H9 (cell line): ENCODE measurements at regions not wholly inside any gene's neighbourhood (a gene's known extent, or its start where the extent isn't known, plus 50 kb on each side); places are given as distances from the start of the nearest gene placed in this dataset.

ENCODE experiments used
- DNase-seq: peaks from one replicate; pipeline ENCODE4 v3.0.0-alpha.2; 2017
- H2AFZ ChIP-seq: one replicate; pipeline ENCODE4 v1.6.1; 2013; ENCODE audit warnings: mild to moderate bottlenecking, low read length, control low read depth, moderate library complexity
- H2AK5ac ChIP-seq: 2 replicates; pipeline ENCODE4 v1.6.1; 2013; ENCODE audit warnings: low read length, control low read depth, mixed read lengths; ENCODE audit not compliant: insufficient read length
- H2BK120ac ChIP-seq: one replicate; pipeline ENCODE4 v1.6.1; 2013; ENCODE audit warnings: low read depth, mild to moderate bottlenecking, low read length, control low read depth, inconsistent platforms; ENCODE audit not compliant: poor library complexity, severe bottlenecking
- H2BK12ac ChIP-seq: 2 replicates; pipeline ENCODE4 v1.6.1; 2013; ENCODE audit warnings: low read length, control low read depth, mixed read lengths, low read depth; ENCODE audit not compliant: insufficient read length
- H2BK15ac ChIP-seq: 2 replicates; pipeline ENCODE4 v1.6.1; 2013; ENCODE audit warnings: low read depth, low read length, control low read depth
- H2BK20ac ChIP-seq: one replicate; pipeline ENCODE4 v1.6.1; 2013; ENCODE audit warnings: low read depth, mild to moderate bottlenecking, low read length, control low read depth, inconsistent platforms; ENCODE audit not compliant: poor library complexity, severe bottlenecking
- H2BK5ac ChIP-seq: 2 replicates; pipeline ENCODE4 v1.6.1; 2013; ENCODE audit warnings: low read length, control low read depth, mixed read lengths; ENCODE audit not compliant: insufficient read length
- H3K14ac ChIP-seq: 2 replicates; pipeline ENCODE4 v1.6.1; 2013; ENCODE audit warnings: low read length, control low read depth; ENCODE audit not compliant: insufficient read depth
- H3K18ac ChIP-seq: 2 replicates; pipeline ENCODE4 v1.6.1; 2013; ENCODE audit warnings: low read depth, mild to moderate bottlenecking, mixed read lengths, low read length, control low read depth; ENCODE audit not compliant: insufficient read length
- H3K23ac ChIP-seq: 2 replicates; pipeline ENCODE4 v1.6.1; 2013; ENCODE audit warnings: low read length, control low read depth, mixed read lengths, low read depth; ENCODE audit not compliant: insufficient read length
- H3K23me2 ChIP-seq: 2 replicates; pipeline ENCODE4 v1.6.1; 2013; ENCODE audit warnings: low read depth, mild to moderate bottlenecking, mixed read lengths, low read length, control low read depth; ENCODE audit not compliant: insufficient read length, poor library complexity, severe bottlenecking
- H3K27ac ChIP-seq: 2 replicates; pipeline ENCODE4 v1.5.1; 2013; ENCODE audit warnings: low read length, control low read depth, mixed read lengths, low read depth; ENCODE audit not compliant: insufficient read length
- H3K27me3 ChIP-seq: 2 replicates; pipeline ENCODE4 v1.6.1; 2013; ENCODE audit warnings: low read length, control low read depth, inconsistent platforms; ENCODE audit not compliant: insufficient read depth
- H3K4ac ChIP-seq: 2 replicates; pipeline ENCODE4 v1.6.1; 2013; ENCODE audit warnings: low read depth, mild to moderate bottlenecking, control low read depth, inconsistent platforms, low read length, moderate library complexity
- H3K4me1 ChIP-seq: 2 replicates; pipeline ENCODE4 v1.6.1; 2013; ENCODE audit warnings: low read length, control low read depth, inconsistent platforms; ENCODE audit not compliant: insufficient read depth
- H3K4me2 ChIP-seq: 2 replicates; pipeline ENCODE4 v1.6.1; 2013; ENCODE audit warnings: low read length, control low read depth, mixed read lengths; ENCODE audit not compliant: insufficient read length, insufficient read depth
- H3K56ac ChIP-seq: 2 replicates; pipeline ENCODE4 v1.6.1; 2013; ENCODE audit warnings: low read depth, mild to moderate bottlenecking, mixed read lengths, low read length, control low read depth; ENCODE audit not compliant: insufficient read length
- H3K79me1 ChIP-seq: 2 replicates; pipeline ENCODE4 v1.6.1; 2013; ENCODE audit warnings: low read depth, mild to moderate bottlenecking, moderate library complexity, low read length, control low read depth, inconsistent platforms; ENCODE audit not compliant: insufficient read depth, poor library complexity, severe bottlenecking
- H3K79me2 ChIP-seq: 2 replicates; pipeline ENCODE4 v1.6.1; 2013; ENCODE audit warnings: low read length, control low read depth, inconsistent platforms; ENCODE audit not compliant: insufficient read depth
- H3K9ac ChIP-seq: 2 replicates; pipeline ENCODE4 v1.6.1; 2013; ENCODE audit warnings: low read length, control low read depth, mixed read lengths; ENCODE audit not compliant: insufficient read length; ENCODE audit errors: extremely low read depth
- H3K9me3 ChIP-seq: one replicate; pipeline ENCODE4 v1.6.1; 2013; ENCODE audit warnings: low read depth, low read length, inconsistent platforms; ENCODE audit not compliant: control insufficient read depth
- H3T11ph ChIP-seq: one replicate; pipeline ENCODE4 v1.6.1; 2013; ENCODE audit warnings: mild to moderate bottlenecking, low read length, control low read depth, inconsistent platforms
- H4K20me1 ChIP-seq: one replicate; pipeline ENCODE4 v1.6.1; 2013; ENCODE audit not compliant: control insufficient read depth, insufficient read length, insufficient read depth
- H4K5ac ChIP-seq: 2 replicates; pipeline ENCODE4 v1.6.1; 2013; ENCODE audit warnings: low read depth, mild to moderate bottlenecking, mixed read lengths, low read length, control low read depth; ENCODE audit not compliant: insufficient read length
- H4K8ac ChIP-seq: replicated peaks from 2 replicates; pipeline ENCODE4 v1.6.1; 2013; ENCODE audit warnings: low read length, control low read depth, mixed read lengths, low read depth; ENCODE audit not compliant: insufficient read length
- H4K91ac ChIP-seq: 2 replicates; pipeline ENCODE4 v1.6.1; 2013; ENCODE audit warnings: low read depth, mild to moderate bottlenecking, moderate library complexity, mixed read lengths, low read length, control low read depth; ENCODE audit not compliant: insufficient read length
- H3K27ac Mint-ChIP-seq, 3 experiments: 2 replicates in 2 of 3; 3 replicates in 1 of 3; pipeline ENCODE4 v1.8.0; 2020 to 2021; ENCODE audit warnings: mixed read lengths in 3 of 3, mild to moderate bottlenecking in 1 of 3, moderate library complexity in 1 of 3
- H3K27me3 Mint-ChIP-seq: 2 replicates; pipeline ENCODE4 v1.8.0; 2021; ENCODE audit warnings: low read depth, mild to moderate bottlenecking, moderate library complexity, mixed read lengths
- H3K36me3 Mint-ChIP-seq, 3 experiments: 2 replicates in 2 of 3; 3 replicates in 1 of 3; pipeline ENCODE4 v1.8.0; 2020 to 2021; ENCODE audit warnings: low read depth in 3 of 3, mixed read lengths in 3 of 3; ENCODE audit not compliant: insufficient read depth in 1 of 3
- H3K4me1 Mint-ChIP-seq, 2 experiments: 2 replicates each; pipeline ENCODE4 v1.8.0; 2020; ENCODE audit warnings: mixed read lengths in 2 of 2
- H3K4me3 Mint-ChIP-seq, 2 experiments: 2 replicates in 1 of 2; 3 replicates in 1 of 2; pipeline ENCODE4 v1.8.0; 2020 to 2021; ENCODE audit warnings: mild to moderate bottlenecking in 2 of 2, mixed read lengths in 2 of 2, moderate library complexity in 1 of 2
- H3K9me3 Mint-ChIP-seq, 2 experiments: 2 replicates in 1 of 2; 3 replicates in 1 of 2; pipeline ENCODE4 v1.8.0; 2020; ENCODE audit warnings: mild to moderate bottlenecking in 2 of 2, mixed read lengths in 2 of 2, moderate library complexity in 1 of 2
- WGBS: extraction: QIAGEN DNeasy Blood & Tissue Kit; methylation state at CpG from one replicate; pipeline ENCODE4 v1.1.7; 2013; ENCODE audit warnings: missing lambda C conversion rate, low lambda C conversion rate, mixed read lengths; ENCODE audit not compliant: insufficient read length; ENCODE audit errors: extremely low coverage; 5-methylcytosine and 5-hydroxymethylcytosine counted together
- TF ChIP-seq, protein P1 (sequence below): fragments of 200-600 bp; sonication (generic); conservative IDR thresholded peaks from 3 replicates; pipeline ENCODE4 v1.8.0; 2021; ENCODE audit warnings: antibody characterized with exemption, mild to moderate bottlenecking

- Mint-ChIP-seq H3K27me3 (0 out of 2 replicates have a peak, but pooled peaks cover 2% of the 10 kb centered on the region), H3K9me3 (peaks cover 0 to 5% of the 10 kb centered on the region in 2 experiments; a peak in 3 of 5 replicates), H3K36me3 (peaks cover 0 to 2% (median 0%) of the 10 kb centered on the region in 3 experiments; a peak in 2 of 7 replicates), H3K27ac (no peak overlapping the region), H3K4me3 (no peak overlapping the region), H3K4me1 (peaks cover 0 to 11% of the 10 kb centered on the region in 2 experiments; a peak in 1 of 4 replicates)
- no peak overlapping the region for H2BK12ac ChIP-seq
- H4K5ac ChIP-seq: no peak overlapping the region
- H3K27me3 ChIP-seq: no peaks in the 10 kb centered on the region
- H3T11ph ChIP-seq: no peak overlapping the region
- no peak overlapping the region for H2AK5ac ChIP-seq
- no peaks in the 10 kb centered on the region for H3K79me1 ChIP-seq
- no peak overlapping the region for H3K14ac ChIP-seq
- H4K91ac ChIP-seq: no peak overlapping the region
- no peaks in the 10 kb centered on the region for H3K79me2 ChIP-seq
- WGBS: no CpG with 5 or more reads among the region's 4 CpGs
- H4K8ac ChIP-seq: no peak overlapping the region
- no peak overlapping the region for H2BK20ac ChIP-seq
- H2AFZ ChIP-seq: no peak overlapping the region
- H3K18ac ChIP-seq: no peak overlapping the region
- no peak overlapping the region for H2BK15ac ChIP-seq
- no peaks in the 10 kb centered on the region for H3K9me3 ChIP-seq
- DNase-seq: no peak
- H3K4me1 ChIP-seq: no peaks in the 10 kb centered on the region
- no peak overlapping the region for H3K56ac ChIP-seq
- H4K20me1 ChIP-seq: no peaks in the 10 kb centered on the region
- TF ChIP-seq, protein P1, sequence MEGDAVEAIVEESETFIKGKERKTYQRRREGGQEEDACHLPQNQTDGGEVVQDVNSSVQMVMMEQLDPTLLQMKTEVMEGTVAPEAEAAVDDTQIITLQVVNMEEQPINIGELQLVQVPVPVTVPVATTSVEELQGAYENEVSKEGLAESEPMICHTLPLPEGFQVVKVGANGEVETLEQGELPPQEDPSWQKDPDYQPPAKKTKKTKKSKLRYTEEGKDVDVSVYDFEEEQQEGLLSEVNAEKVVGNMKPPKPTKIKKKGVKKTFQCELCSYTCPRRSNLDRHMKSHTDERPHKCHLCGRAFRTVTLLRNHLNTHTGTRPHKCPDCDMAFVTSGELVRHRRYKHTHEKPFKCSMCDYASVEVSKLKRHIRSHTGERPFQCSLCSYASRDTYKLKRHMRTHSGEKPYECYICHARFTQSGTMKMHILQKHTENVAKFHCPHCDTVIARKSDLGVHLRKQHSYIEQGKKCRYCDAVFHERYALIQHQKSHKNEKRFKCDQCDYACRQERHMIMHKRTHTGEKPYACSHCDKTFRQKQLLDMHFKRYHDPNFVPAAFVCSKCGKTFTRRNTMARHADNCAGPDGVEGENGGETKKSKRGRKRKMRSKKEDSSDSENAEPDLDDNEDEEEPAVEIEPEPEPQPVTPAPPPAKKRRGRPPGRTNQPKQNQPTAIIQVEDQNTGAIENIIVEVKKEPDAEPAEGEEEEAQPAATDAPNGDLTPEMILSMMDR: no peak
- no peak overlapping the region for H2BK120ac ChIP-seq
- H3K23me2 ChIP-seq: no peaks in the 10 kb centered on the region
- H3K23ac ChIP-seq: no peak overlapping the region
- H3K9ac ChIP-seq: no peak overlapping the region
- no peak overlapping the region for H3K4ac ChIP-seq
- no peak overlapping the region for H3K4me2 ChIP-seq
- no peak overlapping the region for H2BK5ac ChIP-seq
- no peak overlapping the region for H3K27ac ChIP-seq
Observed at GRCh38 chr2:215878476-215879063, 134.8 kb downstream of the MREG start.
